IMR-90 (cell line): ENCODE measurements at regions not wholly inside any gene's neighbourhood (a gene's known extent, or its start where the extent isn't known, plus 50 kb on each side); places are given as distances from the start of the nearest gene placed in this dataset.

Source experiments
- ATAC-seq: fragments of 200-7000 bp; cut with Tn5 transposase; 2 replicates; pipeline ENCODE4 v1.9.1; 2020; ENCODE audit warnings: low read depth, mild to moderate bottlenecking, moderate library complexity
- BruUV-seq: library from RNA; stranded (reverse); fragments of 400-500 nt; replicated peaks from 2 replicates; lab custom pipeline; 2021; lab: Mats Ljungman, UMichigan
- CTCF ChIA-PET: fragments of 300-600 bp; formaldehyde crosslinking; extraction: SDS; loops from one replicate; lab custom pipeline; 2021; ENCODE audit warnings: antibody characterized with exemption; lab: Yijun Ruan, JAX
- POLR2A ChIA-PET: fragments of 300-600 bp; sonication (Branson Sonifier 250); formaldehyde crosslinking; loops from one replicate; lab custom pipeline; 2022; ENCODE audit warnings: antibody characterized with exemption; ENCODE audit not compliant: unreplicated experiment; lab: Charles Lee
- DNase-seq: peaks from one replicate; pipeline ENCODE4 v3.0.0; 2013
- H2AFZ ChIP-seq: replicated peaks from 2 replicates; pipeline ENCODE3; 2013; ENCODE audit warnings: low read length, mild to moderate bottlenecking; ENCODE audit not compliant: poor library complexity
- H2AK5ac ChIP-seq: 2 replicates; pipeline ENCODE4 v1.6.1; 2013; ENCODE audit warnings: low read depth, low read length, inconsistent platforms
- H2AK9ac ChIP-seq: replicated peaks from 2 replicates; pipeline ENCODE3; 2013; ENCODE audit warnings: mild to moderate bottlenecking, low read depth, low read length, moderate library complexity; ENCODE audit not compliant: poor library complexity
- H2BK120ac ChIP-seq: 2 replicates; pipeline ENCODE4 v1.6.1; 2013; ENCODE audit warnings: low read depth, low read length, inconsistent platforms
- H2BK15ac ChIP-seq: 3 replicates; pipeline ENCODE4 v1.6.1; 2013; ENCODE audit warnings: low read depth, low read length, inconsistent platforms
- H2BK20ac ChIP-seq: 2 replicates; pipeline ENCODE4 v1.6.1; 2013; ENCODE audit warnings: low read depth, mild to moderate bottlenecking, inconsistent platforms, low read length, moderate library complexity
- H2BK5ac ChIP-seq: 2 replicates; pipeline ENCODE4 v1.6.1; 2013; ENCODE audit warnings: mild to moderate bottlenecking, low read depth, low read length, inconsistent platforms; ENCODE audit not compliant: poor library complexity, severe bottlenecking
- H3K14ac ChIP-seq: replicated peaks from 2 replicates; pipeline ENCODE4 v1.6.1; 2013; ENCODE audit warnings: low read depth, low read length, inconsistent platforms
- H3K18ac ChIP-seq: 2 replicates; pipeline ENCODE4 v1.6.1; 2013; ENCODE audit warnings: low read depth, low read length, control low read depth
- H3K23ac ChIP-seq: 2 replicates; pipeline ENCODE4 v1.6.1; 2013; ENCODE audit warnings: low read depth, low read length, inconsistent platforms
- H3K27ac ChIP-seq: 2 replicates; pipeline ENCODE4 v1.5.1; 2013; ENCODE audit warnings: mild to moderate bottlenecking, control low read depth, low read length; ENCODE audit not compliant: insufficient read depth
- H3K27me3 ChIP-seq: 2 replicates; pipeline ENCODE4 v1.6.1; 2013; ENCODE audit warnings: low read length; ENCODE audit not compliant: control insufficient read depth, insufficient read depth
- H3K36me3 ChIP-seq: 2 replicates; pipeline ENCODE4 v1.6.1; 2013; ENCODE audit warnings: low read length, mixed read lengths; ENCODE audit not compliant: control insufficient read depth, insufficient read depth
- H3K4ac ChIP-seq: 2 replicates; pipeline ENCODE4 v1.6.1; 2013; ENCODE audit warnings: low read depth, low read length, inconsistent platforms
- H3K4me1 ChIP-seq: 2 replicates; pipeline ENCODE4 v1.6.1; 2013; ENCODE audit warnings: low read length, mixed read lengths; ENCODE audit not compliant: control insufficient read depth, insufficient read depth
- H3K4me2 ChIP-seq: 2 replicates; pipeline ENCODE4 v1.6.1; 2013; ENCODE audit warnings: low read depth, mild to moderate bottlenecking, control low read depth, low read length, moderate library complexity
- H3K4me3 ChIP-seq: 2 replicates; pipeline ENCODE4 v1.5.1; 2013; ENCODE audit warnings: low read depth, mild to moderate bottlenecking, control low read depth, low read length, moderate library complexity; ENCODE audit not compliant: insufficient read depth
- H3K56ac ChIP-seq: 2 replicates; pipeline ENCODE4 v1.6.1; 2013; ENCODE audit warnings: low read length, inconsistent platforms; ENCODE audit not compliant: insufficient read depth; ENCODE audit errors: extremely low read depth
- H3K79me1 ChIP-seq, 2 experiments: 2 replicates each; pipeline ENCODE4 v1.6.1; 2013; ENCODE audit warnings: low read length in 2 of 2, inconsistent platforms in 1 of 2, low read depth in 1 of 2
- H3K9ac ChIP-seq: 2 replicates; pipeline ENCODE4 v1.6.1; 2013; ENCODE audit warnings: low read depth, low read length, control low read depth
- H3K9me1 ChIP-seq: 2 replicates; pipeline ENCODE4 v1.6.1; 2013; ENCODE audit warnings: low read length, inconsistent platforms; ENCODE audit not compliant: insufficient read depth
- H3K9me3 ChIP-seq: 2 replicates; pipeline ENCODE4 v1.6.1; 2013; ENCODE audit warnings: low read length; ENCODE audit not compliant: control insufficient read depth, insufficient read depth
- H4K20me1 ChIP-seq: 2 replicates; pipeline ENCODE4 v1.6.1; 2013; ENCODE audit warnings: low read length, inconsistent platforms; ENCODE audit not compliant: insufficient read depth
- H4K5ac ChIP-seq: 2 replicates; pipeline ENCODE4 v1.6.1; 2013; ENCODE audit warnings: mild to moderate bottlenecking, low read depth, low read length, control low read depth
- H4K8ac ChIP-seq, 2 experiments: 2 replicates each; pipeline ENCODE4 v1.6.1; 2013; ENCODE audit warnings: low read depth in 2 of 2, low read length in 2 of 2, control low read depth in 1 of 2, inconsistent platforms in 1 of 2
- H4K91ac ChIP-seq: 2 replicates; pipeline ENCODE4 v1.6.1; 2013; ENCODE audit warnings: low read depth, low read length, inconsistent platforms; ENCODE audit not compliant: insufficient read depth
- BHLHE40 ChIP-seq: fragments of 150-350 bp; IDR thresholded peaks from 2 replicates; pipeline ENCODE4 v1.6.1; 2016; ENCODE audit warnings: mild to moderate bottlenecking, low read depth, low read length
- CEBPB ChIP-seq: IDR thresholded peaks from 2 replicates; pipeline ENCODE4 v1.6.1; 2012; ENCODE audit warnings: low read depth, low read length, improper control_type of control experiment
- RCOR1 ChIP-seq: IDR thresholded peaks from 2 replicates; pipeline ENCODE4 v1.6.1; 2012; ENCODE audit warnings: mild to moderate bottlenecking, low read length, improper control_type of control experiment; ENCODE audit not compliant: insufficient replicate concordance
- WGBS, 2 experiments: methylation state at CpG; one replicate each; pipeline versions ENCODE4 v1.1.5 to v1.1.7; 2013; ENCODE audit warnings: missing lambda C conversion rate in 2 of 2; ENCODE audit not compliant: insufficient read length in 1 of 2; ENCODE audit errors: extremely low coverage in 2 of 2; 5-methylcytosine and 5-hydroxymethylcytosine counted together
- dilution Hi-C: fragments of 300-500 bp; cut with HindIII; formaldehyde crosslinking; loops from one replicate; pipeline ENCODE4 v1.14.3; 2018; ENCODE audit warnings: low sequenced_read_pairs; ENCODE audit not compliant: unreplicated experiment
- in situ Hi-C: fragments of 300-500 bp; cut with MboI; formaldehyde crosslinking; loops from 3 replicates; pipeline ENCODE4 v1.14.3; 2019; ENCODE audit warnings: low sequenced_read_pairs, inconsistent platforms, mixed read lengths
- intact Hi-C: fragments of 100-400 bp; cut with micrococcal nuclease; formaldehyde crosslinking; loops from 2 replicates; pipeline ENCODE4 v1.10.0; 2022
- TF ChIP-seq, protein P1 (sequence below): fragments of 150-350 bp; IDR thresholded peaks from 2 replicates; pipeline ENCODE4 v1.6.1; 2016; ENCODE audit warnings: low read depth, mild to moderate bottlenecking, low read length, moderate library complexity, borderline replicate concordance

DNA sequence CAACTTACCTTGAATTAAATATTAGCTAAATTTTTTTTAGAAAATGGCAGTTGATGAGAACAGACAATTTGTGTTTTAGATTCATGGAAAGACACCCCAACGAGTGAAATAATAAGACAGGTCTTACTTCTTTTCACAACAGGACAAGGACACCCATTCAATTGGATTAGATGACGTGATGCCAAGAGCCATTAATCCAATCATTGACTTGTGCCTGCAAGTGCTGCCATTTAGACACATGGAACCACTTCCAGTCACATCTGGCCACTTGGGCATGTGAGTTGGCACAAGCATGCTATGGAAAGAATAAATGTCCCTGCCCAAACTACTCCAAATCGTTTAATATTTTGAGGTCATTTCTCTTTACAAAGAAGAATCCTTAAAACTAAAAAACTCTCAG is 1308.8 kb downstream of the ROBO2 start:
- no peak for ATAC-seq
- Histone ChIP-seq H2AFZ (no peak overlapping the region), H2AK5ac (no peak overlapping the region), H4K8ac (no peak overlapping the region), H2BK5ac (no peak overlapping the region), H3K9me1 (no peaks in the 10 kb centered on the region), H3K4me1 (no peaks in the 10 kb centered on the region), H3K9me3 (no peaks in the 10 kb centered on the region), H3K27ac (no peak overlapping the region), H3K36me3 (no peaks in the 10 kb centered on the region), H3K79me1 (no peaks in the 10 kb centered on the region), H2BK120ac (no peak overlapping the region), H3K23ac (no peak overlapping the region), H3K14ac (no peak overlapping the region), H3K56ac (no peak overlapping the region), H3K4me3 (no peak overlapping the region), H3K27me3 (no peaks in the 10 kb centered on the region), H3K4ac (no peak overlapping the region), H3K18ac (no peak overlapping the region), H2AK9ac (no peak overlapping the region), H2BK15ac (no peak overlapping the region), H3K4me2 (no peak overlapping the region), H2BK20ac (no peak overlapping the region), H4K5ac (no peak overlapping the region), H4K20me1 (no peaks in the 10 kb centered on the region), H3K9ac (no peak overlapping the region), H4K91ac (no peak overlapping the region)
- TF ChIP-seq BHLHE40 (no peak), RCOR1 (no peak), CEBPB (no peak)
- TF ChIP-seq, protein P1, sequence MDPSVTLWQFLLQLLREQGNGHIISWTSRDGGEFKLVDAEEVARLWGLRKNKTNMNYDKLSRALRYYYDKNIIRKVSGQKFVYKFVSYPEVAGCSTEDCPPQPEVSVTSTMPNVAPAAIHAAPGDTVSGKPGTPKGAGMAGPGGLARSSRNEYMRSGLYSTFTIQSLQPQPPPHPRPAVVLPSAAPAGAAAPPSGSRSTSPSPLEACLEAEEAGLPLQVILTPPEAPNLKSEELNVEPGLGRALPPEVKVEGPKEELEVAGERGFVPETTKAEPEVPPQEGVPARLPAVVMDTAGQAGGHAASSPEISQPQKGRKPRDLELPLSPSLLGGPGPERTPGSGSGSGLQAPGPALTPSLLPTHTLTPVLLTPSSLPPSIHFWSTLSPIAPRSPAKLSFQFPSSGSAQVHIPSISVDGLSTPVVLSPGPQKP: no peak
- no peak for DNase-seq
- in situ Hi-C loops: no loop called here
- CTCF ChIA-PET: no interaction called here
- no TSS peak for BruUV-seq
- dilution Hi-C loops: no loop called here
- intact Hi-C loops: no loop called here
- WGBS, 2 experiments: 100% methylated on average over 1 of the region's 3 CpGs; no CpG with 5 or more reads in 1 of the 2 experiments
- POLR2A ChIA-PET: interaction anchor here (0.6 kb wide), 1 partner anchor 172 kb away, joined by 3 read pairs; no protein-coding TSS in a partner anchor
